ENCODE measurements at regions not wholly inside any gene's neighbourhood (a gene's known extent, or its start where the extent isn't known, plus 50 kb on each side); places are given as distances from the start of the nearest gene placed in this dataset.

DNA sequence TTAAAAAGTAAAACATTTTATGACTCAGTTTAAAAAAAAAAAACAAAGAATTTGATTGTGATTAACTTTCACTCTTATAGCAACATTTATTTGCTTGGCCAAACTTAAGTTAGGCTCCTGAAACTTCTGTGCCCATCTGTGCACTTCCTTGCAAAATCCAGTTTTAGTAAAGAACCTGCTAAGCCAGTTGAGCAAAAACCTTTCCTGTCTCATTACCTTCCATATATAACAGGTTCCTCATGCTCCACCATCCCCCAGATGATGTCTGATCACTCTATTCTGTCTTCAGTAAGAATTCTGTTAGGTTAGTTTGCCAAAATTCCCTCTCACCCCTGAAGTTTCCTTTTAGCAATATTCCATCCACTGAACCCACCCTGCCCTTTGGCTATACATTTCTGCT is 1200.5 kb downstream of the C4orf33 start:
- Histone ChIP-seq H3K9me3 (ENCODE audit: control insufficient read depth, insufficient read depth, low read depth, low read length) (no peaks in the 10 kb centered on the region), H3K79me2 (ENCODE audit: control insufficient read depth, insufficient read depth, low read length) (no peaks in the 10 kb centered on the region), H3K4me3 (replicated peaks in 1 of 4; ENCODE audit: control extremely low read depth in 1 of 4, insufficient read depth in 1 of 4, low read depth in 3 of 4, low read length in 4 of 4) (no peak overlapping the region), H3K4me2 (ENCODE audit: extremely low read depth, insufficient read depth, low read length) (no peak overlapping the region), H3K9ac (ENCODE audit: insufficient read depth, low read length) (no peak overlapping the region), H3K27ac (ENCODE audit: insufficient read depth, low read length) (no peak overlapping the region), H3K4me1 (ENCODE audit: control insufficient read depth, extremely low read depth, insufficient read depth, low read length) (no peaks in the 10 kb centered on the region), H3K27me3 (ENCODE audit: control insufficient read depth, insufficient read depth, low read length) (no peaks in the 10 kb centered on the region), H3K36me3 (ENCODE audit: control insufficient read depth, insufficient read depth, low read length) (no peaks in the 10 kb centered on the region), H2AFZ (ENCODE audit: low read length) (no peak overlapping the region), H4K20me1 (ENCODE audit: control insufficient read depth, extremely low read depth, insufficient read depth, low read length) (no peaks in the 10 kb centered on the region)
- no peak for TF ChIP-seq EZH2 (IDR thresholded peaks at IDR 0.05; ENCODE audit: low read length, missing control alignments)
- TF ChIP-seq, protein P1, sequence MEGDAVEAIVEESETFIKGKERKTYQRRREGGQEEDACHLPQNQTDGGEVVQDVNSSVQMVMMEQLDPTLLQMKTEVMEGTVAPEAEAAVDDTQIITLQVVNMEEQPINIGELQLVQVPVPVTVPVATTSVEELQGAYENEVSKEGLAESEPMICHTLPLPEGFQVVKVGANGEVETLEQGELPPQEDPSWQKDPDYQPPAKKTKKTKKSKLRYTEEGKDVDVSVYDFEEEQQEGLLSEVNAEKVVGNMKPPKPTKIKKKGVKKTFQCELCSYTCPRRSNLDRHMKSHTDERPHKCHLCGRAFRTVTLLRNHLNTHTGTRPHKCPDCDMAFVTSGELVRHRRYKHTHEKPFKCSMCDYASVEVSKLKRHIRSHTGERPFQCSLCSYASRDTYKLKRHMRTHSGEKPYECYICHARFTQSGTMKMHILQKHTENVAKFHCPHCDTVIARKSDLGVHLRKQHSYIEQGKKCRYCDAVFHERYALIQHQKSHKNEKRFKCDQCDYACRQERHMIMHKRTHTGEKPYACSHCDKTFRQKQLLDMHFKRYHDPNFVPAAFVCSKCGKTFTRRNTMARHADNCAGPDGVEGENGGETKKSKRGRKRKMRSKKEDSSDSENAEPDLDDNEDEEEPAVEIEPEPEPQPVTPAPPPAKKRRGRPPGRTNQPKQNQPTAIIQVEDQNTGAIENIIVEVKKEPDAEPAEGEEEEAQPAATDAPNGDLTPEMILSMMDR (conservative IDR thresholded peaks at IDR 0.05 in 1 of 2, IDR thresholded peaks at IDR 0.05 in 1 of 2; ENCODE audit: low read depth in 1 of 2, low read length in 2 of 2): no peak
- no peak for DNase-seq (ENCODE audit: low read depth in 2 of 2)

DNA sequence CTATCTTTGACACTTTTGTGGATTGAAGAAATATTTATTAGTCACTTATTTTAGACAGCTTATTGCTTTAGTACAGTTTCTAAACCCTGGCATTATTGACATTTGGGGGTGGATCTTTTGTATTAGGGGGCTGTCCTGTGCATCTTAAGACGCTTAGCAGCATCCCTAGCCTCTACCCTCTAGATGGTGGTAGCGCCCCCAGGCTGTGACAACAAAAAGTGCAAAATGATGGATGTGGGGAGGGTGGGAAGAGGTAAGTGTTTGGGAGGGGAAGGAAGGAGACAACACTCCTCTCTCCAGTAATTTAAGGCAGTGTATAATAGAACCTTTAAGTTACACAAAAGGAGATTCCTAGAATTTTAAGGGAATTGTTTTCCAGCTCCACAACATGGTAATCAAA is 1210.6 kb downstream of the C4orf33 start:
- Histone ChIP-seq H3K9ac (ENCODE audit: insufficient read depth, low read length) (no peak overlapping the region), H3K79me2 (ENCODE audit: control insufficient read depth, insufficient read depth, low read length) (no peaks in the 10 kb centered on the region), H3K4me3 (replicated peaks in 1 of 4; ENCODE audit: control extremely low read depth in 1 of 4, insufficient read depth in 1 of 4, low read depth in 3 of 4, low read length in 4 of 4) (no peak overlapping the region), H3K27me3 (ENCODE audit: control insufficient read depth, insufficient read depth, low read length) (no peaks in the 10 kb centered on the region), H3K27ac (ENCODE audit: insufficient read depth, low read length) (no peak overlapping the region), H3K9me3 (ENCODE audit: control insufficient read depth, insufficient read depth, low read depth, low read length) (no peaks in the 10 kb centered on the region), H4K20me1 (ENCODE audit: control insufficient read depth, extremely low read depth, insufficient read depth, low read length) (no peaks in the 10 kb centered on the region), H2AFZ (ENCODE audit: low read length) (no peak overlapping the region), H3K36me3 (ENCODE audit: control insufficient read depth, insufficient read depth, low read length) (no peaks in the 10 kb centered on the region), H3K4me1 (ENCODE audit: control insufficient read depth, extremely low read depth, insufficient read depth, low read length) (no peaks in the 10 kb centered on the region), H3K4me2 (ENCODE audit: extremely low read depth, insufficient read depth, low read length) (no peak overlapping the region)
- TF ChIP-seq, protein P1 (conservative IDR thresholded peaks at IDR 0.05 in 1 of 2, IDR thresholded peaks at IDR 0.05 in 1 of 2; ENCODE audit: low read depth in 1 of 2, low read length in 2 of 2): no peak
- TF ChIP-seq EZH2 (IDR thresholded peaks at IDR 0.05; ENCODE audit: low read length, missing control alignments): no peak
- DNase-seq (ENCODE audit: low read depth in 2 of 2): no peak

DNA sequence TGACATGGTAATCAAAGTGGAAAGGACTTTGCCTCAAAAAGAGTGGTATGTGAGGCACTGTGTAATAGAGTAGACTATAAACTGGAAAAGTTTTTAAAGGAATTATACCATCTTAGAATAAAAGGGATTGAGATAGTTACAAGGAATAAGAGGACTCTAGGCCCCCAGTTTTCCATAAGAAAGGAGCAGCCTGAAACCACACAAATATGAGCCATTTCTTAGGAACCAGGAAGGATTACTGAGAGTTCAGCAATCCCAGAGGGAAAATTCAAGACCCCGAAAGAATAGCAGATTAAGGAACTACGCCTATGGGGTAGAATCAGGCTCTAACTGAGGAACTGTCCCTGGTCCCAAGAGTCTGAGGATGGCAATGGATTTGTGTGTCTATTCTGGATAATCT is 1213.3 kb downstream of the C4orf33 start:
- DNase-seq (ENCODE audit: low read depth in 2 of 2): no peak
- H3K9ac ChIP-seq (ENCODE audit: insufficient read depth, low read length): no peak overlapping the region
- no peaks in the 10 kb centered on the region for H3K36me3 ChIP-seq (ENCODE audit: control insufficient read depth, insufficient read depth, low read length)
- no peaks in the 10 kb centered on the region for H3K27me3 ChIP-seq (ENCODE audit: control insufficient read depth, insufficient read depth, low read length)
- H3K4me1 ChIP-seq (ENCODE audit: control insufficient read depth, extremely low read depth, insufficient read depth, low read length): no peaks in the 10 kb centered on the region
- H3K4me2 ChIP-seq (ENCODE audit: extremely low read depth, insufficient read depth, low read length): no peak overlapping the region
- H3K79me2 ChIP-seq (ENCODE audit: control insufficient read depth, insufficient read depth, low read length): no peaks in the 10 kb centered on the region
- no peak overlapping the region for H3K27ac ChIP-seq (ENCODE audit: insufficient read depth, low read length)
- H3K9me3 ChIP-seq (ENCODE audit: control insufficient read depth, insufficient read depth, low read depth, low read length): no peaks in the 10 kb centered on the region
- TF ChIP-seq, protein P1 (conservative IDR thresholded peaks at IDR 0.05 in 1 of 2, IDR thresholded peaks at IDR 0.05 in 1 of 2; ENCODE audit: low read depth in 1 of 2, low read length in 2 of 2): no peak
- TF ChIP-seq EZH2 (IDR thresholded peaks at IDR 0.05; ENCODE audit: low read length, missing control alignments): no peak
- no peaks in the 10 kb centered on the region for H4K20me1 ChIP-seq (ENCODE audit: control insufficient read depth, extremely low read depth, insufficient read depth, low read length)
- H3K4me3 ChIP-seq (replicated peaks in 1 of 4; ENCODE audit: control extremely low read depth in 1 of 4, insufficient read depth in 1 of 4, low read depth in 3 of 4, low read length in 4 of 4): no peak overlapping the region
- no peak overlapping the region for H2AFZ ChIP-seq (ENCODE audit: low read length)

Data from fibroblast of lung (primary cell).